ENCODE measurements at regions not wholly inside any gene's neighbourhood (a gene's known extent, or its start where the extent isn't known, plus 50 kb on each side); places are given as distances from the start of the nearest gene placed in this dataset.
A peak's percentile ranks its signal among the peaks of the same experiment; 100 is the strongest.
"Not testable (repeated sequence)": the region's sequence is repeated elsewhere in the genome, so short reads cannot be mapped to it uniquely, and the experiment has no call there.

DNA sequence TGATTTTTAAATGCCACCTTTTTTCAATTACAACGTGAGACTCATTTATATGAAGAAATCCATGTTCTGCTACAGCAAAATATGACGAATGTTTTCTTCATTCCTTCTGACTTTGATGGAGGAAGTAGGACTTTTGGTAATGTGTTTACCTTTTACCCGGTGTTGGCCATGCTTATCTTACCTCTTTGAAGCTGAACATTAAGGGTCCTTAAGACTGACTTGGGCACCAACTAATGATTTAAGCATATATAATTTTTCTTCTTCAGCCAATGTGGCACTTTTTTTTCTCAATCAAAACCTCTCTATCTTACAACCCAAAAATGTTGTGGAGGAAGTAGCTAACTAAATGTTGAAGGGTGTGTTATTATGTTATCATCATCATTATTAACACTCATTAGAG is 337.5 kb downstream of the EPHA7 start:
- DNase-seq: no peak

DNA sequence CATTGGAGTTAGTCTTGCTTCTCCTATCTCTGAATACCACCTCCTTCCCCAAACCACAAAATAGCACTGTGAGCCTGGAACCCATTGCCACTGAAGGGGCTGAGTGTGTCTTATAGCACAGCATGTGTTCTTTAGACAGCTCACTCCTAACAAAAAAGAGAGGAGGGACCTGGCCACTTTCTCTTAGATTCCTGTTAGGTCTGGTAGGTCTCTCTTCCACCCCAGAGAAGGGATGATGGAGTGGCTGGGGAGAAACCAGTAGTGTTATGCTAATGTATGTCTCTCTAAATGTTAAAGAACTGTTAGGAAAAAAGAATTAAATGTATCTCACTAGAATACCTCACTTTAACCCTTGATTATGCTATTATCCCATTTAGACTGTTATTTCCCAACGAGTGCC is 340.3 kb downstream of the EPHA7 start:
- no peak for DNase-seq

- DNase-seq: no peak
Measured at GRCh38 chr6:93073811-93074210, 345.5 kb downstream of the EPHA7 start.

DNA sequence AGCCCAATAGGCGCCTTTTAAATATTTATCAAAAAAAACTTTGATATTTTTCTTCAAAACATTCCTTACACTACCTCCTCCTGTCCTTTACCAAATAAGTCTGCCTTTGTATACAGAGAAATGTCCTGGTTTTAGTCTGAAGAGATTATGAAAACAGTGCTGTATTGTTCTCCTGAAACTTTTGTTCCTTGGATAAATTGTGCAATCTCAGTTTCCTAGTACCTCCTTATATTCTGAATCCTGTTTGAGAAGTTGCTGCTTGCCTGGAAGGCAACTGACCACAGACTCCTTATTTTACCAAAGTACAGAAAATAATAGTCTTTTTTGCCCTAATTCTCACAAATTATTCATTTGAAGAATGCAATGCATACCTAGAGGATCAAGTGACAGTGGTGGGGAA is 349.5 kb downstream of the EPHA7 start:
- DNase-seq: no peak

GRCh38 chr6:93059911-93060310 is 359.4 kb downstream of the EPHA7 start:
- no peak for DNase-seq

DNA sequence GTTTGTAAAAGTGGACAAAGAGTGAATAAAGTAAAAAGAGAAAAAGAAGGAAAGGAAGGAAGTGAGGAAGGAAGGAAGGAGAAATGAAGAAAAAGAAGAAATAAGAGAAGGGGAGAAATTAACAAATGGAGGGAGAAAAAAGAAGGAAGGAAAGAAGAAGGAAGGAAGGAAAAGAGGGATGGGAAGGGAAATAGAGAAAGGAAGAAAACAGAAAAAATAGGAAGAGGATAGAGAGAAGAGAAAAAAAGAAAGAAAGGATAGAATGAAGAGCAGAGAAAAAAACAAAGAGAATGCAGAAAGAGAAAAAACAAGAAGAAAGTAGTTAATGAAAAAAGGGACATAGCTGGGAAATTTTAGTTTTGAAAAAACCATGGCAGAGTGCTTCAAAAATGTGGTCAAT is 361.8 kb downstream of the EPHA7 start:
- DNase-seq: no peak

- no peak for DNase-seq
Measured at GRCh38 chr6:93048381-93048780, 371.0 kb downstream of the EPHA7 start.

GRCh38 chr6:93047033-93047432 is 372.3 kb downstream of the EPHA7 start:
- DNase-seq: no peak

DNA sequence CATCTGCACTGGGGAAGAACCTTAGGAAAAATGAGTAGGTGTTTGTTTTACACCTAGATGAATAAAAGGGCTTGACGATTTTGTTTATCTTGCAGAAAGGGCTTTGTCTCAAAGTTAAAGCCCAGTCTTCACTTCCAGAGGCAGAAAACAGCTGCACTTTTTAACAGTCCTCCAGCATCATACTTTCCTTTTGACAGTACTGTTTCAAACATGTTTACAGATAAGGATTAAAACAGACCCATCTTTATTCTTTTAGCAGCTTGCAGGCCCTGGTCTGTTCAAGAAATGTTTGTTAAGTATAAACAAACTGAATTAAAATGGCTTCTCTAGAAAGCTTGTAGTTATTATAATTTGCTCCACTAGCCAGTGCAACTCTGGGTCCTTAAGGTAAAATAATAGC is 374.2 kb downstream of the EPHA7 start:
- DNase-seq: no peak

GRCh38 chr6:93040375-93040774 is 379.0 kb downstream of the EPHA7 start:
- no peak for DNase-seq

DNA sequence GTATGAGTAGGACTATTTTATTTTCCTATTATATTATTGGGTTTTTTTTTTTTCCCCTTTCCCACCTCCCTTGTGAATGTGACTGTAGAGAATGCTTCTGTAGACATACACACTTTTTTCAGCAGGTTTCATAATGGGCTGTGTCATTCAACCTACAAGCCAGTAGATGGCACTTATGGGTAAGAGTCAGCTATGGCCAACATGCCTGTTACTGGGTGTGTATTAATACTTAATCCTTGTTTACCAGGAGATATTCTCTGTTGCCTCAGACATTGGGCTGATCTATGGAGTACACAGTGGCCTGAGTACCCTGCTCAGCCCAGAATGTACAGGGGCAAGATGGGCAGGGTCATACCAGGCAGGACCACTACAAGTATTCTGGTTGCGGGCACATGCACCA is 382.5 kb downstream of the EPHA7 start:
- no peak for DNase-seq

DNA sequence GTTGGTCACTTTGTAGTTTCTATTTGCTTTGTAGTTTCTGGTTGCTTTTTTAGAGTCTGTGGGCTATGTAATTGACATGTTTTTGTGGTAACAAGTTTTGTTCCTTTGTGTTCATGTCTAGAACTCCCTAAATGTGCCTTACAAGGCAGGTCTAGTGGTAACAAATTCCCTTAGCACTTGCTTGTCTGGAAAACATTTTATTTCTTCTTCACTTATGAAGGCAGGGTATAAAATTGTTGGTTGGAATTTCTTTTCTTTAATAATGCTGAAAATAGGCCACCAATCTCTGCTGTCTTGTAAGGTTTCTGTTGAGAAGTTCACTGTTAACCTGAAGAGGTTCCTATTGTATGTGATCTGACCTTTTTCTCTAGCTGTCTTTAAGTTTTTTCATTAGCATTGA is 383.6 kb downstream of the EPHA7 start:
- no peak for DNase-seq

DNA sequence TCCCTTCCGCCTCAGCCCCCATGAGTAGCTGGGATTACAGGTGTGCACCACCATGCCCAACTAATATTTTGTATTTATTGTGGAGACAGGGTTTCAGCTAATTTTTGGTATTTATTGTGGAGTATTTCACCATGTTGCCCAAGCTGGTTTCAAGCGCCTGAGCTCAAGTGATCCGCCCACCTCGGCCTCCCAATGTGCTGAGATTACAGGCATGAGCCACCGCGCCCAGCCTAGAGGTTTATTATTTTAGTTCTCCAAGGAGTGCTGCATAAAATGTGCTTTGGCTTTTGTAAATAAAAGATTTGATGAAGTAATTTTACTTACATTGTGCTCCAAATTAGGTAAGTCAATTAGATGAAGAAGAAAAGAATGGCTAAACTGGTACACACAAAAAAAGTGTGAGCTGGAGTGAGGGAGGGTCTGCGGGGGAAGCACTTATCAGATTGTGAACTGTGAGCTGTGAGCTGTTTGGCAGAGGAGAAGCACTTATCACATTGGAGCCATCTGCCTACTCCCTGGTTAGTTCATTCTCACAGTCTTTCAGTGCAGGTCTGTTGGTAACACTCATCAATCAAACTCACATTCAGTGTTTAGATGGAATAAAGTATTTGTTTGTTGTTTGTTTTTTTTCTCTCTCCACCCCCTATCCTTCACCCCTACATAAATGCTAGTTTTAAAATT is 398.0 kb downstream of the EPHA7 start:
- no peak for DNase-seq

DNA sequence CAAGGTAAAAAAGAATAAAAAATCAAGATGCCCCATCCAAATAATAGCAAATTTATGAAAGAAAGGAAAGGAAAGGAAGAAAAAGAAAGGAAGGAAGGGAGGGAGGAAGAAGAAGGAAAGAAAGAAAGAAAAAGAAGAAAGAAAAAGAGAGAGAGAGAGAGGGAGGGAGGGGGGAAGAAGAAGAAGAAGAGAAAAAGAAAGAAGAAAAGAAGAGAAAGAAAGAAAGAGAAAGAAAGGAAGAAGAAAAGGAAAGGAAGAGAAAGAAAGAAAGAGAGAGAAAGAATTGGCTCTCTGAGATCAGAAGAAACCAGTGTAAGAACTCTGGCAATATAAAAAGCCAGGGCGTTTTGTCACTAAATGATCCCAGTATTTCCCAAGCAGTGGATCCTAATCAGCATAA is 401.7 kb downstream of the EPHA7 start:
- DNase-seq: no peak

DNA sequence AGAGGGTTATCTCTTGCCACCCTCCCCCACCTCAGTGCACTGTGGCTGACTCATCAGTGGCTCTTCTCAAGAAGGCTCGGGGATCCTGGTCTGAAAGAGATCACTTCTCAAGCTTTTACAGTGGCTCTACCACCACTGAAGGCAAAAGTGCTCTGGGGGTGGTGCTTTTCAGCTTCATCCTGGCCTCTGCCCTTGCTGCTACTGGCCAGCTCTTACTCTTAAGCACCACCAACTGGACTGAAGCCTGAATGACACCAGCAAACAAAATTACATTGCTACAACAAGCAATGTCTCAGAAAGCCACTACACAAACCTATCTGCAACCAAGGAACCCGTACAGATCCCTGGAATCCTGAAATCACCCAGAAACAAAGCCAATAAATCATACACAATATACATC is 402.1 kb downstream of the EPHA7 start:
- no peak for DNase-seq

DNA sequence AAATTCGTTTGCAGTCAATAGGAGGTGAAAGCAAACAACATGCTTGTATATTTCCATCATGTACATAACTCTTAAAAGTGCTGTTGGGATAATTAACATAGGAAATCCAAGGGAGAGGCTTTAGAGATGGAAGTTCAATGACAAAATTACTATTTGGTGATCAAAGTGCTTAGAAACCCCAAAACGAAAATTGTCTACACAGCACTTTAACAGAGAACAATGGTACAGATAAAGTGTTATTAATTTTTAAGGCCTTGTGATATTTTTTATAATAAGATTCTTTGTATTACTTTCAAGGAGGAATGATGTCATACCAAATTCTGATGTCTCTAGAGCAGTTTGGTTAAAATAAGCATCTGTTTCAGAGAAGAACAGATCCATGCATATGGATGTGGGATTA is 406.3 kb downstream of the EPHA7 start:
- DNase-seq: no peak

DNA sequence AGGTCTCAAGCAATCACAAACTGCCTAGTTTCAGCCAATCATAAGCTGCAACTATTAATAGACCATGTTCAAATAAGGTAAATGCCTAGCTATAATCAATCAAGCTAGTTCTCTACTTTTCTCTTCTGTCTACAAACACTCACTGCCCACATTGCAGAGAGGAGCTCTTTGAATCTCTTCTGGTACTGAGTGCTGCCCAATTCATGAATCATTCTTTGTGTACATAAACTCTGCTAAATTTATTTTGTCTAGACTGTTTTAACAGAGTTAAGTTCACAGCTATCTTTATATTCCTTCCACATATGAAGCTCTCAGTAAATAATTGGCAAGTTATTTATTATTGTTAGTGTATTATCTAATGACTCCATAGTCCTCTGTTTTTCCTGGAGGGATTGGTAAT is 411.0 kb downstream of the EPHA7 start:
- DNase-seq: no peak

DNA sequence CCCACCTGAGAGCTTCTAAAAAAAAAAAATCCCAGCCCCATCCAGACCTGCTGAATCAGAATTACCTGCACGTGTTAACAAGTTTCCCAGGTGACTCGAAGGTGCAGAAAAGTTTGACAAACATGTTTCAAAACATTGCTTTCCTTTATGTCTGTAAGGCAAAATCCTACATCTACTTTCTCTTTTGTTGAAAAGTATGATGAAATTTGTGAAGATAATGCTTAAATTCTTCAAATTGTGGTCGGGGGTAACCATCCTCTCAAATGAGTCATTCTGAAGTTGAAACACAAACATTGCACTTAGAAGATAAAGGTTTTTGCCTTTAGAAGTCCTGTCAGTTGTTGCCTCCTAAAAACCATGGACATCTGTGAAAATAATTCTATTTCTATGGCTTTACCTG is 429.7 kb downstream of the EPHA7 start:
- no peak for DNase-seq

GRCh38 chr6:92979281-92979680 is 440.1 kb downstream of the EPHA7 start:
- DNase-seq: no peak

GRCh38 chr6:92977018-92977417 is 442.3 kb downstream of the EPHA7 start:
- no peak for DNase-seq

DNA sequence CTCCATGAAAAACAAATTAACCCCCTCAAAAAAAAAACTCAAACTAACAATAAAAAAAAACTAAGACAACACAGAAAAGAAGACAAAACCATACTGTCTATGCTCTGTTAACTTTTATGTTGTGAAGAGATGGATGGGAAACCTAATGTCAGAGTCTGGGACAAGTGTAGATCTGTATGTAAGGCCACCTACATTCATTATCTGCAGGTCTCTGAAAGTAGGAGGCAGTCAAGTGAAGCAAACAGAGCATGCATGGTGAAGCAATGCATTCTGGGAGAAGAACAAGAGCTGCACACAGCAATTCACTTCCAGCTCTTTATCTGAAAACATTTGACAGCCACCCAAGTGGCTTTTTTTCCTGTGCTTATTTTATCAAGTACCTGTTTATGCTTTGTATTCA is 452.0 kb downstream of the EPHA7 start:
- DNase-seq: no peak

GRCh38 chr6:92962846-92963245 is 456.5 kb downstream of the EPHA7 start:
- DNase-seq: no peak

DNA sequence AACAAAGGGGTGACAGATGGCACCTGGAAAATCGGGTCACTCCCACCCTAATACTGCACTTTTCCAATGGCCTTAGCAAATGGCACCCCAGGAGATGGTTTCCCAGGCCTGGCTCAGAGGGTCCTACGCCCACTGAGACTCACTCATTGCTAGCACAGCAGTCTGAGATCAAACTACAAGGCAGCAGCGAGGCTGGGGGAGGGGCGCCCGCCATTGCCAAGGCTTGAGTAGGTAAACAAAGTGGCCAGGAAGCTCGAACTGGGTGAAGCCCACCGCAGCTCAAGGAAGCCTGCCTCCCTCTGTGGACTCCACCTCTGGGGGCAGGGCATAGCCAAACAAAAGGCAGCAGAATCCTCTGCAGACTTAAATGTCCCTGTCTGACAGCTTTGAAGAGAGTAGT is 467.2 kb downstream of the EPHA7 start:
- DNase-seq: not testable (repeated sequence)

GRCh38 chr6:92945799-92946198 is 473.6 kb downstream of the EPHA7 start:
- peak; percentile 29 for DNase-seq

DNA sequence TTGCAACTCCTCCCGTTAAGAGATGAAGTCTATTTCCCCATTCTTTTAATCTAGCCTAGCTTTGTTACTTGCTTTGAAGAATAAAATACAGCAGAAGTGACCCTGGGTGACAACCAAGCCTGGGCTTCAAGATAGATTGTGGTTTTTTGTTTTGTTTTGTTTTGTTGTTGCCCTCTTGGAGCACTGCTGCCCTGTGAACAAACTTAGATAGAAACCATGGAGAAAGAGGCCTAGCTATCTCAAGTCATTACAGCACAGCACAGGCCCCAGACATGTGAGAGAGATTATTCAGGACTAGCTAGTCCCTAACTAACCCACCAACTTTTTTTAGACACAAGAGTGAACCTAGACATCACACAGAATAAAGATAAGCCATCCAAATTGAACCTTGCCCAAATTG is 475.2 kb downstream of the EPHA7 start:
- no peak for DNase-seq

- DNase-seq: no peak
Measured at GRCh38 chr6:92942549-92942948, 476.8 kb downstream of the EPHA7 start.

Measured in left hindlimb (tissue), 1 donor.